ENCODE measurements at regions not wholly inside any gene's neighbourhood (a gene's known extent, or its start where the extent isn't known, plus 50 kb on each side); places are given as distances from the start of the nearest gene placed in this dataset.

GRCh38 chr9:31248156-31248555 lies 1136.3 kb upstream of the ACO1 start:
- FAIRE-seq (no peak), DNase-seq (ENCODE audit: low spot score) (no peak), ATAC-seq (no peak)
- H3K4me1 ChIP-seq (ENCODE audit: insufficient read depth, low read length): no peaks in the 10 kb centered on the region
- no peak for TF ChIP-seq ZNF709 (CRISPR knock-in tag; IDR thresholded peaks at IDR 0.05)
- no peak for TF ChIP-seq U2AF1 (optimal IDR thresholded peaks at IDR 0.05; ENCODE audit: low read depth, low read length)
- no peak for TF ChIP-seq EEA1 (CRISPR knock-in tag; IDR thresholded peaks at IDR 0.05; ENCODE audit: borderline replicate concordance)
- TF ChIP-seq HIVEP1 (CRISPR knock-in tag; IDR thresholded peaks at IDR 0.05): no peak
- TF ChIP-seq ZFX (CRISPR knock-in tag; IDR thresholded peaks at IDR 0.05; ENCODE audit: low read depth): no peak
- TF ChIP-seq IRF9 (CRISPR knock-in tag; IDR thresholded peaks at IDR 0.05; ENCODE audit: borderline replicate concordance): no peak
- no peak for TF ChIP-seq CSRNP2 (CRISPR knock-in tag; conservative IDR thresholded peaks at IDR 0.05; ENCODE audit: low read depth)
- no peak for TF ChIP-seq ZSCAN29 (CRISPR knock-in tag; conservative IDR thresholded peaks at IDR 0.05)
- TF ChIP-seq SRSF9 (IDR thresholded peaks at IDR 0.05; ENCODE audit: borderline replicate concordance, insufficient read depth, low read depth, low read length, poor library complexity, severe bottlenecking): no peak
- no peak for TF ChIP-seq ZNF598 (CRISPR knock-in tag; IDR thresholded peaks at IDR 0.05; ENCODE audit: borderline replicate concordance)
- no peak for TF ChIP-seq HMG20A (CRISPR knock-in tag; IDR thresholded peaks at IDR 0.05; ENCODE audit: borderline replicate concordance)
- TF ChIP-seq MXD4 (CRISPR knock-in tag; IDR thresholded peaks at IDR 0.05): no peak
- TF ChIP-seq ZNF644 (CRISPR knock-in tag; IDR thresholded peaks at IDR 0.05; ENCODE audit: low read depth): no peak
- TF ChIP-seq ZHX1 (CRISPR knock-in tag; IDR thresholded peaks at IDR 0.05; ENCODE audit: low read depth): no peak
- no peak overlapping the region for H3K9ac ChIP-seq (ENCODE audit: insufficient read depth, low read depth, low read length)
- no TSS peak for BruUV-seq (replicated peaks)
- H3K4me3 ChIP-seq (replicated peaks in 1 of 3; ENCODE audit: insufficient read depth in 1 of 3, low read depth in 2 of 3, low read length in 3 of 3): no peak overlapping the region
- in situ Hi-C loops (cut with HindIII; ENCODE audit: extremely low pct_ligation_motif_present, low pct_unique_long_range_greater_than_20kb): no loop called here
- no peak overlapping the region for H3K27ac ChIP-seq (ENCODE audit: extremely low read length, insufficient read depth, low read length)
- no peak overlapping the region for H3K4me2 ChIP-seq (ENCODE audit: low read depth, low read length)
- WGBS (ENCODE audit: low lambda C conversion rate): 0% methylated on average over 1 of the region's 1 CpG
- H3K36me3 ChIP-seq (replicated peaks in 1 of 2; ENCODE audit: control insufficient read depth in 1 of 2, insufficient read depth in 2 of 2, low read length in 2 of 2): no peaks in the 10 kb centered on the region
- ChIA-PET POLR2A (no interaction called here), CTCF (ENCODE audit: low intra/inter-chr PET ratio, low total read pairs) (no interaction called here)
- H4K20me1 ChIP-seq (ENCODE audit: insufficient read depth, low read length): no peaks in the 10 kb centered on the region
- H3K9me3 ChIP-seq (ENCODE audit: low read length): no peaks in the 10 kb centered on the region
- no peaks in the 10 kb centered on the region for H3K79me2 ChIP-seq (ENCODE audit: insufficient read depth, low read length)
- intact Hi-C loops (cut with micrococcal nuclease; ENCODE audit: unreplicated experiment): no loop called here
- no peaks in the 10 kb centered on the region for H3K27me3 ChIP-seq (ENCODE audit: control insufficient read depth in 1 of 2, insufficient read depth in 2 of 2, low read length in 2 of 2)
- H2AFZ ChIP-seq (ENCODE audit: low read length): no peak overlapping the region
